ENCODE measurements at regions not wholly inside any gene's neighbourhood (a gene's known extent, or its start where the extent isn't known, plus 50 kb on each side); places are given as distances from the start of the nearest gene placed in this dataset.

DNA sequence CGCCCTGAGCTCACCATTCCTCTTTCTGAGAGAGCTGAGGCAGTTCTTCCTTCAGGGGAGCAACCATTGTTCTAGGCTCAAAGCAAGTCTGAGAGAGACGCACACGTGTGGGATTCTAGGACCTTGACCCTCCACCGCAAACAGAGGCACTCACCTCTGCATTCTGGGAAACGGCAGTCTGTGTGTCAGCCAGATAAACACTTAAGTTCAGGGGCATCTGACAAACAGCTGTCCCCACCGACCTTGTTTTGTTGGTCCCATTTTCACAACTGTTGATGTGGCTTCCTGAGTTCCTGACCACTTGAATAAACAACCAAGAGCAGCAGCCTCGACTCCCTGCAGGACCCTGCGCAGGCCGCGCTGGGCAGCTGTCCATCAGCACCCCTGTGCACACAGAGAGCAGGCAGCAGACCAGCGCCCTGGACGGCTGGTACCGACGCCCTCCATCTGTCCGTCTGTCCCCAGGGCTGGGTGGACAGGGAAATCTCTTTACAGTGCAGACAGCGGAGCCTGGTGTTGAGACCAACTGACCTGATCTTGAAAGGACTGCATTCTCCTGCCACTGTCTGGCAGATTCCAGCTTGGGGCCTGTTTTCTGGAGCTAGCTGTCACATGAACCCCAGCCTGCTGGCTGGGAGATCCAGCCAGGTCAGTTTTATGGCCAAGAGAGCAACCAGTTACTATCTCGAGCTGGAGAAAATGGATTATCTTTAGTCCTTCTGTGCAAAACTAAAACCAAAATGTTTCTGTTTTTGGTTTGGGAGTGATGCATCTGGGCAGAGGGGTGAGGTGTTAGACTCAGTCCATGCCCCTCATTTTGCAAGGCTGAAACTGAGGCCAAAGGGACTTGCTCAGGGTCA is 64.2 kb downstream of the FAM43A start (continued):
- TF ChIP-seq, protein P1, sequence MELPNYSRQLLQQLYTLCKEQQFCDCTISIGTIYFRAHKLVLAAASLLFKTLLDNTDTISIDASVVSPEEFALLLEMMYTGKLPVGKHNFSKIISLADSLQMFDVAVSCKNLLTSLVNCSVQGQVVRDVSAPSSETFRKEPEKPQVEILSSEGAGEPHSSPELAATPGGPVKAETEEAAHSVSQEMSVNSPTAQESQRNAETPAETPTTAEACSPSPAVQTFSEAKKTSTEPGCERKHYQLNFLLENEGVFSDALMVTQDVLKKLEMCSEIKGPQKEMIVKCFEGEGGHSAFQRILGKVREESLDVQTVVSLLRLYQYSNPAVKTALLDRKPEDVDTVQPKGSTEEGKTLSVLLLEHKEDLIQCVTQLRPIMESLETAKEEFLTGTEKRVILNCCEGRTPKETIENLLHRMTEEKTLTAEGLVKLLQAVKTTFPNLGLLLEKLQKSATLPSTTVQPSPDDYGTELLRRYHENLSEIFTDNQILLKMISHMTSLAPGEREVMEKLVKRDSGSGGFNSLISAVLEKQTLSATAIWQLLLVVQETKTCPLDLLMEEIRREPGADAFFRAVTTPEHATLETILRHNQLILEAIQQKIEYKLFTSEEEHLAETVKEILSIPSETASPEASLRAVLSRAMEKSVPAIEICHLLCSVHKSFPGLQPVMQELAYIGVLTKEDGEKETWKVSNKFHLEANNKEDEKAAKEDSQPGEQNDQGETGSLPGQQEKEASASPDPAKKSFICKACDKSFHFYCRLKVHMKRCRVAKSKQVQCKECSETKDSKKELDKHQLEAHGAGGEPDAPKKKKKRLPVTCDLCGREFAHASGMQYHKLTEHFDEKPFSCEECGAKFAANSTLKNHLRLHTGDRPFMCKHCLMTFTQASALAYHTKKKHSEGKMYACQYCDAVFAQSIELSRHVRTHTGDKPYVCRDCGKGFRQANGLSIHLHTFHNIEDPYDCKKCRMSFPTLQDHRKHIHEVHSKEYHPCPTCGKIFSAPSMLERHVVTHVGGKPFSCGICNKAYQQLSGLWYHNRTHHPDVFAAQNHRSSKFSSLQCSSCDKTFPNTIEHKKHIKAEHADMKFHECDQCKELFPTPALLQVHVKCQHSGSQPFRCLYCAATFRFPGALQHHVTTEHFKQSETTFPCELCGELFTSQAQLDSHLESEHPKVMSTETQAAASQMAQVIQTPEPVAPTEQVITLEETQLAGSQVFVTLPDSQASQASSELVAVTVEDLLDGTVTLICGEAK (IDR thresholded peaks at IDR 0.05) = no peak
- TF ChIP-seq, protein P1 (CRISPR knock-in tag; IDR thresholded peaks at IDR 0.05) = peak; percentile 47; the same call in 1 of the 2 replicates
- TF ChIP-seq SALL1 (CRISPR knock-in tag; IDR thresholded peaks at IDR 0.05) (peak; percentile 97), NCOA5 (CRISPR knock-in tag; IDR thresholded peaks at IDR 0.05) (no peak), STAT6 (CRISPR knock-in tag; IDR thresholded peaks at IDR 0.05; ENCODE audit: borderline replicate concordance) (peak; percentile 87; the same call in 1 of the 2 replicates), TFDP1 (CRISPR knock-in tag; IDR thresholded peaks at IDR 0.05; ENCODE audit: borderline replicate concordance) (no peak), ZC3H13 (CRISPR knock-in tag; IDR thresholded peaks at IDR 0.05) (no peak), KLF11 (CRISPR knock-in tag; IDR thresholded peaks at IDR 0.05) (no peak; the same call in 1 of the 2 replicates), KLF16 (CRISPR knock-in tag; IDR thresholded peaks at IDR 0.05) (peak in 1 of 2 experiments; percentile 62; a peak in 1 of 4 replicates), ATF2 (CRISPR knock-in tag; IDR thresholded peaks at IDR 0.05) (peak; percentile 40; the same call in 1 of the 2 replicates), CHD2 (IDR thresholded peaks at IDR 0.05; ENCODE audit: low read depth, low read length) (no peak), RFXANK (CRISPR knock-in tag; IDR thresholded peaks at IDR 0.05) (no peak), SP2 (CRISPR knock-in tag; IDR thresholded peaks at IDR 0.05) (no peak), SNAPC2 (CRISPR knock-in tag; IDR thresholded peaks at IDR 0.05) (peak; percentile 53; the same call in 1 of the 2 replicates), TAF15 (IDR thresholded peaks at IDR 0.05; ENCODE audit: low read depth, low read length, poor library complexity, severe bottlenecking) (no peak)
